HEK293 (cell line): ENCODE measurements at regions not wholly inside any gene's neighbourhood (a gene's known extent, or its start where the extent isn't known, plus 50 kb on each side); places are given as distances from the start of the nearest gene placed in this dataset.
"Not testable (repeated sequence)": the region's sequence is repeated elsewhere in the genome, so short reads cannot be mapped to it uniquely, and the experiment has no call there.

Experiments
- BCL11A ChIP-seq: fragments of 450-650 bp; formaldehyde crosslinking; IDR thresholded peaks from 2 replicates; pipeline ENCODE4 v1.5.1; 2016; ENCODE audit warnings: low read depth, missing biosample characterization, missing genetic modification characterization
- BCL11B ChIP-seq: fragments of 450-650 bp; formaldehyde crosslinking; IDR thresholded peaks from 2 replicates; pipeline ENCODE4 v1.5.1; 2016; ENCODE audit warnings: low read depth, missing biosample characterization, missing genetic modification characterization
- CTCF ChIP-seq: fragments of 450-650 bp; formaldehyde crosslinking; IDR thresholded peaks from 2 replicates; pipeline ENCODE4 v1.5.1; 2016; ENCODE audit warnings: missing biosample characterization, missing genetic modification characterization
- ZBTB11 ChIP-seq: fragments of 450-650 bp; formaldehyde crosslinking; conservative IDR thresholded peaks from 2 replicates; pipeline ENCODE4 v1.5.1; 2016; ENCODE audit warnings: low read depth, missing biosample characterization, missing genetic modification characterization
- ZNF140 ChIP-seq: fragments of 450-650 bp; formaldehyde crosslinking; IDR thresholded peaks from 2 replicates; pipeline ENCODE4 v1.5.1; 2016; ENCODE audit warnings: missing biosample characterization, missing genetic modification characterization
- ZNF416 ChIP-seq: fragments of 450-650 bp; formaldehyde crosslinking; IDR thresholded peaks from 2 replicates; pipeline ENCODE4 v1.5.1; 2016; ENCODE audit warnings: missing biosample characterization, missing genetic modification characterization
- ZNF426 ChIP-seq: fragments of 450-650 bp; formaldehyde crosslinking; IDR thresholded peaks from 2 replicates; pipeline ENCODE4 v1.5.1; 2017; ENCODE audit warnings: missing biosample characterization, missing genetic modification characterization, mild to moderate bottlenecking, inconsistent platforms, moderate library complexity
- ZNF571 ChIP-seq: fragments of 450-650 bp; formaldehyde crosslinking; IDR thresholded peaks from 2 replicates; pipeline ENCODE4 v1.5.0; 2017; ENCODE audit warnings: missing biosample characterization, missing genetic modification characterization

GRCh38 chr11:44391004-44391403, 81.1 kb upstream of the ALX4 start:
- not testable (repeated sequence) for TF ChIP-seq CTCF (tag by site-specific recombination); ZNF426; ZBTB11 (tag by site-specific recombination); BCL11B (tag by site-specific recombination); ZNF140 (tag by site-specific recombination); ZNF416 (tag by site-specific recombination); BCL11A (tag by site-specific recombination); ZNF571
